Activated CD8-positive, alpha-beta memory T cell treated with anti-CD3 and anti-CD28 coated beads, Interleukin-2, amount 50 U/mL, for 24 hours (primary cell): ENCODE measurements at regions not wholly inside any gene's neighbourhood (a gene's known extent, or its start where the extent isn't known, plus 50 kb on each side); places are given as distances from the start of the nearest gene placed in this dataset.
"Not testable (repeated sequence)": the region's sequence is repeated elsewhere in the genome, so short reads cannot be mapped to it uniquely, and the experiment has no call there.

Source experiments
- DNase-seq: peaks from one replicate; pipeline ENCODE4 v3.0.0-alpha.2; 2020; ENCODE audit errors: extremely low read depth

DNA sequence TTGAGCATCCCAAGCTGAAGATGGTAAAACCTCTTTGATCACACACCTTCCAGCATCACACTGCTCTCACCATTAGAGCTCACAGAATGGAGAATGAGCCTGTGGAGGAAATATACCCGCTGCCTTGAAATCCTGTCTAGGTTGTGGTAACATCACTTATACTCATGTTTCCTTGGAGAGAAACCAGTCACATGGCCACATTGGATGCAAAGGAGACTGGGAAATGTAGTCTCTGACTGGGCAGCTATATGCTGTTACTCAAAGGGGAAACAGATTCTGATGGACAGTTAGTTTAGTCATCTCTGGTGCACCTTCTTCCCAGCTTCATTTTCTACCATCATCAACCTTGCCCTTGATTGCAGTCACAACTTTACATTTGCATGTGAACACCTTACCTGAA is 286.3 kb downstream of the ANKRD50 start:
- DNase-seq = no peak

DNA sequence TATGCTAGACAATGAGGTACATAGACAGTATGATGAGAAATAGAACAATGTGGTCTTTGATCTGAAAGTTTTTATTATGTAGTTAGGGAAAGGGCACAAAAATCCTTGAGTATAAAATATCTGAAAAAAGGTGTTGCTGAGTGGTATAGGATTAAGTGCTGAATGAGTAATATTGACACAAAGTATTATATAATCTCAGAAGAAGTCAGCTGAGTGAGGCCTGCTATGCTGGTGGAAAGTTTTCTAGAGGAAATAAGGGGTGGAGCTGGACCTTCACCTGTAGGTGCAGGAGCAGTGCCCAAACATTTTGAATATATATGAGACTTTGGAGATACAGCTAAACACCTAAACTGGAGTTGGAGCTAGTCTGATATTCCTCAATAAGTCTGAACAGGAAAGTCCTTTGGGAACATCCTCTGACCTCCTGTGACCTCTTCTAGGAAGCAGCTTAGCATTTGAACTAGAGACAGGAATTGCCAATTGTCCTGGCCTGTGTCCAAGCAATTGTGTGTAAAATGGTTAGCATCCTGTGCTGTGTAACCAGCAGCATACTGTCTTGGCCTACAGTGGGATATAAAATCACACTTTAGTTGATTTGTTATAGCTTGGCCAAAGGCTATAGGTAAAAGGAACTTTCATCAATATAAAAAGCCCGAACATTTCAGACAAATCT is 285.3 kb downstream of the ANKRD50 start:
- DNase-seq = no peak

DNA sequence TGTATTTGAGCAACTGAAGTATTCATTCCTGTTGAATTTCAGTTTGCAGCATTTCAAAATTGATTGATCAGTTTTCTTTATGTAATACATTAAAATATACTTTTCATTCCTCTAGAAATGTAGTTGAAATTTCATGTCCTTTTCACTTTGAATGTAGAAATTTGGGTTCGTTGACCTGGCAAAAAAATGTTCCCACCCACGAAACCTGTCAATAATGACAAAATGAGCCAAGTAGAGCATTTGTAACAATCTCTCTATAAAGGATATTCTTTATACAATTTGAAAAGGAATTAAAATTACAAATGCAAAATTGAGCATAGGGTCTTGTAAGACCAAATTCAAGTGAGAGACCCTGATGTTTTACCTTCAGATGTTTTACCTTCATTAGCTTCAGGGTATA is 283.9 kb downstream of the ANKRD50 start:
- DNase-seq = no peak

DNA sequence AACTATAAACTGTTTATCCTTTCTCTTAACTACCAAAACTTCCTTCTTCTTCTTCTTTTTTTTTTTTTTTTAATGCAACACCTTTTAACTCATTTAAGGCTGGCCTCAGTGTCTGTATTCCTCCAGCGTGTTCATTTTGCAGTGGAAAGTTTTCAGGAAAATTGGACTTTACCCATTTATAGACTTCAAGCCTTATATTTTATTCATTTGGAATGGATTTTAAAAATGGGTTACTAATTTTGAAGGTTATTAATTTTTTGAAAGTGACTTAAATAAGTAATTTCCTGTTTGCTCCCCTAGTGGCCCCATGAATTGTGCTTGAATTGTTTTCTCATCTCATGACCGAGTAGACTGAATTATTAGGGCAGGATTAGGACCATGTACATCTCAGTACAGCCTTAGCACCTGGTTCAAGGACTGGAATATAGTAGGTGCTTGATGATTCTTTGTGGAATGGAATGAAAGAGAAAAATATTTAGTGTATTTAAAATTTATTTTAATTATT is 282.7 kb downstream of the ANKRD50 start:
- no peak for DNase-seq

DNA sequence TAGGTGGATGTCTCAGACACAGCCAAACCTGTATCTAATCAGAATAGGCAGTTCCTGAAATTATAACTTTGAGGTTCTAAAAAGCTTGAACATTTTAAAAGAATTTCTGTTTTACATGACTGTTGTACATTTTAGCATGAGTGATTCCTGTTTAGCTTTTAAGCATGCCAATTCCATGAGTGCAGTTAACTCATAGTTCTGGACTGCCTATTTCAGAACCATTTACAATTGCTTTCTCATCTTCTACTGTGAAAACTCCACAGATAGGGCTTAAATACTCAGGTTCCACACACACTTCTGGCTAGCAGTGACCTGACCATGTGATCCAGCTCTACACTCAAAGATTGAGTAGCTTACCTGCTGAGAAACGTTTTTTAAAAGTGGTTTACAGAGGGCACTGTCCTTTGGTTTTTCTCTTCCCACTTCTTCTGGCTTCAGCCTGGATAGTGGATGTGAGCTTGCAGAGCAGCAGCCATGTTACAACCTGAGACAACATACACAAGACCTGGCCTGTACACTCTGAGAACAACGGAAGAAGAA is 280.8 kb downstream of the ANKRD50 start:
- DNase-seq = no peak

DNA sequence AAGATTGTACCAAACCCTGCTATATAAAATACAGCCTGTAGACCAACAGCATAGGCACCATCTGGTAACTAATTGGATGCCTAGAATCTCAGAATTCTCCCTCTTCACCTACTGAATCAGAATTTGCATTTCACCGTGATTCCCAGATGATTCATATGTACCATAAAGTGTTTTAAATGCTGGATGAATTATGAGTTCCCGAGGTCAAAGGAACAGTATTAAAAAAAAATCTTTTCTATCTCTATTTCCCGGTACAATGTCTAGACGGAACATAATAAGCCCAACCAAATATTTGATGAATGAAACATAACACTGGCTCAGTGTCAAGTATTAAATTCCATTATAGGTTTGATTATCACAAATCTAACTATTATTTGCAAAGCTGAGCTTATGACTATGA is 280.0 kb downstream of the ANKRD50 start:
- no peak for DNase-seq

DNA sequence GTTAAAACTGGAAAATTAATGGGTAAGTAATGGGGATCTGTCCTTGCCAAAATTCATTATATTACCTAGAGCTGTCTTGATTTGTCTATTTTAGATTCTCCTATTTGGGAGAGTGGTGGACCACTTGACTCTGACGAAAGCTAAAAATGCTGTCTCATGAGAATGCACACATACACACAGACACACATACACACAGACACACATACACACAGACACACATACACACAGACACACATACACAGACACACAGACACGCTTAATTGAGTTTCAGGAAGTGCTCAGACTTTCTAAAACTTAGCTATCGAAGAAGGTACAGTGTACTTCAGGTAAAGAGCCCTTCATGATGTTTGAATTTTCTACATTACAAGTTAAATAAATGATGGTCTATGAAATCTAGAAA is 279.5 kb downstream of the ANKRD50 start:
- DNase-seq = no peak

DNA sequence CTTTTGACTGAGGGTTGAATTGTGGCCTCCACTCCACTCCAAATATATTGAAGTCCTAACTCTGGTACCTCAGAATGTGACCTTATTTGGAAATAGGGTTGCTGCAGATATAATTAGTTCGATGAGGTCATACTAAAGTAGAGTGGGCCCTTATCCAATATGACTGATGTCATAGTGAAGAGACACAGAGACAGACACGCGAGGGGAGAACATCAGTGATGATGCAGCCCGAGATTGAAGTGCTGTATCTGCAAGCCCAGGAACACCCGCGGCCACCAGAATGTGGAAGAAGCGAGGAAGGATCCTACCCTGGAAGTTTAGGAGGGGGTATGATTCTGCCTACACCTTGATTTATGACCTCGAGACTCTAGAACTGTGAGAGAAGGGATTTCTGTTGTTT is 279.0 kb downstream of the ANKRD50 start:
- no peak for DNase-seq

DNA sequence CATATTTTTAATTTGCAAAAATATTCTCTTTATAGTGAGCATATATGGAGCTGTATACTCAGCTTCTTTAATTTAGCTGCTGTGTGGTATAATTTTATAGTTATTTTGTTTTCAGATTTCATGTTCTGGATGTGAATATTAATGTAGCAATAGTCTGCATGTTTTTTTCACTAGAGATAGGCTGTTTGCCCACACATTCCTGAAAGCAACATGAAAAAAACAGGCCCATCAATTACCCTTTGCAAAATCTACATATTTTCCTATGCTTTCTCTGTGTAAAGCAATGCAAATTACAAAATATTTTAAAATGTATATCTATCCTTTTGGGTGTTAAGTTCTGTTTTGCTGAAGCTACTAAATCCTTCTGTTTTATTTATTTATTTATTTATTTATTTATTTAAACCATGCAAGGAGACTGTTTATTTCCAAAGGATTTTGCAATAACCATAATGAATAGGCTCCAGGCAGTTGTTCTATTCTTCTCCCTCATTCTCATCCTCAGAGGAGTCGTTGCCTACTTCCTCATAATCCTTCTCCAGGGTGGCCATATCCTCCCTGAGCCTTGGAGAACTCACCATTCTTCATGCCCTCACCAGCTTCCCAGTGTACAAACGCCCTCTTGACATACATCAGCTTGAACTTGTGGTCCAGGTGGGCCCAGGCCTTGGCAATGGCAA is 277.1 kb downstream of the ANKRD50 start:
- DNase-seq = no peak

DNA sequence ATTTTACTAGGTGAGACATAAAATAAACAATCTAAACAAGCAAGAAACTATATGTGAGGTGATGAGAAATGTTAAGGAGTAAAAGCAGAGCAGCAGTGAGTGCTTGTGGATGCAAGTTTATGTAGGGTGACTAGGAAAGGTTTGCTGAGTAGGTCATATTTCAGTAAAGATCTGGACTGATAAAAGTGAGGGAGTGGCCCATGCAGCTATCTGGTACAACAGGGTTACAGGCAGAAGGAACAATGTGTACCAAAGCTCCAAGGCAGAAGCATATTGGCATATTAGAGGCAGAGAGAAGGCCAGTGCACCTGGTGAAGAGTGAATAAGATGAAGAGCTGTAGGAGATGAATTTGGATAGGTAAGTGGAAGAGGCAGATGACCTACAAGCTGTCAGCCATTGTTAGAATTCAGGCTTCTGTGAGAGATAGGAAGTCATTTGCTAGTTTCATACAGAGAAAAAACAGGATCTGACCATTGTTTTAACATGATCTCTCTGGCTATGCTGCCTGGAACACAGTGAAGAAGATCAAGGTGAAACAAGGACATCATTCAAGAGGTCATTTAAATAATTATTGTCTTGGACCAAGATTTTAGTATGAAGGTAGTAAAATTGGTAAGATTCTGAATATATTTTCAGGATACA is 274.6 kb downstream of the ANKRD50 start:
- DNase-seq = no peak

DNA sequence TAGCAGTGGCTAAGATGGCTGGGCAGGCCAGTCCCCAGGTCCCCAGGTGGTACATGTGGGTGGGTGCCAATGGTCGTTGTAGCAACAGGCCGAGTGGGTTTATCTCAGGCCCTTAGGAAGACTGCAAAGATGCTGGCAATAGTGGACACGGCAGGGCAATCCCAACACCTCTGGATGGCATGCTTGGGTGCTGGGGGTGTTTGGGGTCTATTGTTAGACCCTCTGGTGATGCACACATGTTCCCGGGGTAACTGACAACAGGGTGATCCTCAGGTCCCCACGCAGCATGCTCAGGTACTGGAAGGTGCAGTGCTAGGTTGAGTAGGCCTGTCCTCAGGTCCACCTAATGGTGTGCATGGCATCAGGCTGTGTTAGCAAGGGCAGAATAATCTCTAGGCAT is 267.5 kb downstream of the ANKRD50 start:
- DNase-seq = no peak

DNA sequence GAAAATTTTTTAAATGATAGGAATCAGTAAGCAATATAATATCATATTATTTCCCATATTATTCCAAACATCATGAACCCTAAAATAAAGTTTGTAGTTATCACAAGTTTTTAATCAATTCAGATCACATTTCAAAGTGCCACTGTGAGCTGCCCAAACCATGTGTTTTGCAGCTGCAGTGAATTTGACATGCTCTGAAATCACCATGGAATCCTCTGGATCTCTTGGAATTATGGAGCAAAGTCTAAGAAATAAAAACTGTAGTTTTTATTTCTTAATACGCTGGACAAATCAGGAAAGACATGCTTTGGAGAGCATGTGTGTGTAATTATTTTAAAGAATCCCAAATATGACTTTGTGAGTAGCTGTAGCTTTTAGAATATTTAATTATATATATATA is 262.7 kb downstream of the ANKRD50 start:
- DNase-seq = no peak

DNA sequence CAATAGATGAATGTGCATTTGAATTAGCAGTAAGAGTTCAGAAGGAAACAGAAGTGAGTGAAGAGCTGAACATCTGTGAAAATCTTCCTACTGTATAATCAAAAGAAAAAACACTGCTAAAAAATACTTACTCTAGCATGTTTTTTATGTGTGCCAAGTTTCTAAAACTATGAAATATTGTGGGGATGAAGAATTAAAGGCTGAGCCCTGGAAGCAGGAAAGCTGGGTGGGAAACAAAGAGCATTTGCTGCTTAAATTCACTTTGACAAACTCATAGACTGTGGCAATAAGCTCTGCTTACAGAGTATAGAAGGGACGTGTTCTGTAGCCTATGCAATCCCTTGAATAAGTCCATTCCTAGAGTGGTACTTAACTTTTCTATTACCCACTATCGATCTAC is 261.7 kb downstream of the ANKRD50 start:
- no peak for DNase-seq

DNA sequence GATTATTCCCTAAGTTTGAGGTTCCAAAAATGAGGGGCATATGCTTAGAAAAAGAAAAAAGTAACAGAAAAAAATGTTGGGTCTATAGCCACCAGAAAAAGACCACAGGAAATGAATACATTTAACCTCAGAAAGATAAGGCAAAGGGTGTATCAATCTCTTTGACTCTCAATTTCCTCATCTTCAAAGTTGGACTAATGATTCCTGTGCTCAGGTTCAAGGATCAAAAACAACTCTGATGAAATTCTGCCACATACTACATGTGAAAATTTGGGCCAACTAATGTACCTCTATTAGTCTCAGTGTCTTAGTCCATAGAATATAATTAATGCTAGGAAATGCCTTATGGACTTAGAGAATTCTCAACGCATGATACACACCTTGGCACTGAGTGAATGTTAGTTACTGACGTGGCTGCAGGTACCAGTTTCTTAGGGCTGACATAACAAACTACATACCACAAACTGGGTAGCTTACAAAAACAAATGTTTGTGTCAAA is 257.7 kb downstream of the ANKRD50 start:
- DNase-seq = no peak

DNA sequence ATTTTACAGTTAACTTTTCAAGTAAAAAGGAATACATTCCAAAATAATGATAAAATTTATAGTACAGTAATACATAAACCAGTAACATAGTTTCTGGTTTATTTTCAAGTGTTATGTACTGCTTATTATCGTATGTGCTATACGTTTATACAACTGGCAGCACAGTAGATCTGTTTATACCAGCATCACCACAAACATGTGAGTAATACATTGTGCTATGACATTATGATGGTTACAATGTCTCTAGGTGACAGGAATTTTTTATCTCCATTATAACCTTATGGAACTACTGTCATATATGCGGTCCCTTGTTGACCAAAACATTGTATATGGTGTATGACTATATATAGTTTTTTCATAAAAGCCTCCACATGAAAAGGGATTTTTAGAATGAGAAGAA is 256.9 kb downstream of the ANKRD50 start:
- no peak for DNase-seq

DNA sequence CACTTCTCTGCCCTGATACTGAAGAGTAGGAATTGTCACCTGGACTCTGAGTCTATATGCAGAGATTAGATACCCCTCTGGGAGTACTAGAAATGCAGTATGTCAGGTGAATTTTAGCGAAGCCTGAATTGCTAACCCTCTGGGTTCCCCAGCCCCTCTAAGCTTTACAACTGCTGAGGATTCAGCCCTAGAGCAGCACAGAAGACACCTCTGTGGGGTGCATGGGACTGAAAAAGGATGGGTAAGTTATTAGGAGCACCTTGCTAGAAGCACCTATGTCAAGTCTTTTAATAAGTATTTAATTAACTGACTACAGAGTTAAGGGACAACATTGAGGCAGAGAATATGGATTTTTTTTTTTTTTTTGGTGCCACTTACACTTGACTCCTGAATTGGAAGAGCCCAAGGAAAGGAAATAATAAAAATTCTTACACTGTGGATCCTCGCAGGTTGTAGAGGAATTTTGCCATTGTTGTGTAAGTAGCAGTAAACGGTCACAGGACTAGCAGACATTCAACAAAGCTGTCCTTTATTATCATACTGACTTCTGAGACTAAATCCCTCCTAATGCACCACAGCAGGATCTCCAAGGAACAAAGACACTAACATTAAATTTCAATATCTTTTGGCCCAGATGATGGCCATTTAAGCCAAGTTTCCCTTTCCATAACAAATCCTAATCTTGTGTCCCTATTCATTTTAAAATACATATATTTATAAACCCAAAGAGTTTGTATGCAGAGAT is 253.2 kb downstream of the ANKRD50 start:
- DNase-seq = no peak

DNA sequence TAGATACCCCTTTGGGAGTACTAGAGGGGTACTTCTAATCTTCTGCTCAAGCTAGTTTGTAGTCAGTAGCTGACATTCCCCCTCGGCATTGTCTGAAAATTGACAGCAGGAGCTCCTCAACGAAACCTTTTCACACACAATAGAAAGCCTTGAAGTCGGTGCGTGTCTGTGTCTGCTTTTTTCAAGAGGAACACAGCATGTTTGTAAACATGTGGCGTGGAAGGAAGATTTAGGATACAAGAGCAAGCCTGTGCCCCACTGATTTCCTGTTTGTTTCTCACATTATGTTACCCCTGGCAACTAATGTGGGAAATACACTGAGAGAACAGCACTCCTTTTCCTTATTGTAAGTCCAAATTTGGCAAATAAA is 252.6 kb downstream of the ANKRD50 start:
- DNase-seq = no peak

DNA sequence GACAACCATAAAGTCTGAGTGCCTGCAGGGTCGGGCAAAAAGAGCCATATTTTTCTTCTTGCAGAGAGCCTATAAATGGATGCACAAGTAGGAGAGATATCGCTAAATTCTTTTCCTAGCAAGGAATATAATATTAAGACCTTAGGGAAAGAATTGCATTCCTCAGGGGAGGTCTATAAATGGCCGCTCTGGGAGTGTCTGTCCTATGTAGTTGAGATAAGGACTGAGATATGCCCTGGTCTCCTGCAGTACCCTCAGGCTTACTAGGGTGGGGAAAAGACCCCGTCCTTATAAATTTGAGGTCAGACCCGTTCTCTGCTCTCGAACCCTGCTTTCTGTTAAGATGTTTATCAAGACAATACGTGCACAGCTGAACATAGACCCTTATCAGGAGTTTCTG is 250.9 kb downstream of the ANKRD50 start:
- DNase-seq = not testable (repeated sequence)

DNA sequence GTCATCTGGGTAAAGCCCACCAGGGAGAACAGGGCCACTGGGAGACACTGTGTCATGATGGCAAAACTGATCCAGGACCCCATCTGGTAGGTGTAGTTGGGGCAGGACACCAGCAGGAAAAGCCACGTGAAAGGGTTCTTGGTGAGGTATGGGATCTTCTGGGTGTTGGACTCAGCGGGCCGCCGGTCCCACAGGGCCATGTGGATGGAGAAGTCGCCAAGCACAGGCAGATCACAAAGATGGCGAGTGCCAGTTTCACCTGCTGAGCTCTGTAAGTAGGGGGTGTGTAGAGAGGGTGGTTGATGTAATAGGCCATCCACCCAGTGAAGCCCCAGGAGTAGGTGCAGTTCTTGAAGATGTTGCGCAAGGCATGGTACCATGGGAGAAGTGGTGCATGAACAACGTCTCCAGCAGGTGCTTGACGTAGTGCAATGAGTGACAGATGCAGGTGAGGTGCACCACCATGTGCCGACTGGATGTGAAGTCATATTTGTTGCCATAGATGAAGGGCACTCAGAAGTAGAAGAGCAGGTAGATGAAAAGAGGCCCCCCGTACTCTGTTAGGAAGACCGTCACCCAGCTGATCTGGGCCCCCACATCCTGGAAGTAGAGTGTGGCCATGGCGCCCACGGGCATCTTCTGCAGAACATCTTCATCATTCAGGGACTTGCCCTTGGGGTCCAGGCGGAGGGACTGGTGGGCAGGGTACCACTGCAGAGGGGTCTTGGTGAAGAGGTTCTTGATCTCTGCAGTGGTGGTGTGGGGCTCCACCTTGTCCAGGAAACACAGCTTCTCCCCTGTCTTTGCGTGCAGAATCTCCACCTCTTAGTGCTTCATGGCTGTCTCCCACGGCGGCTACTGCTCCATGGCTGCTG is 249.3 kb downstream of the ANKRD50 start:
- DNase-seq = no peak

DNA sequence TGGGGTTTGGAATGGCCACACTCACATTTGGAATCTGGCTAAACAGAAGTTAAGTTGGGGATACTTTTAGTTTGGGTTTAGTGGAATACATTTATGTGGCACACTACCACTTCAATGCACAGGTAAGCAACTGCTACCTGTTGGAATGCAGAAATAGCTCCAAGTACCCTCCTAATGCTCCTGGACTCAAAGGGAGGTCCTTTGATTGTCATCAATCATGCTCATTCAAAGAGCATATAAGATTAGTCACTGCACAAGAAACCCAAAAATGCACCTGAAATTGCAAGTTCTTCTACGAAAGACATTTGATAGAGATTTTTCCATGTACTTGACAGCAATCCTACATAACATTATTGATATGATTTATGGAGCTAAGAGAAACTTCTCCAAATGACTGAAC is 247.7 kb downstream of the ANKRD50 start:
- no peak for DNase-seq

DNA sequence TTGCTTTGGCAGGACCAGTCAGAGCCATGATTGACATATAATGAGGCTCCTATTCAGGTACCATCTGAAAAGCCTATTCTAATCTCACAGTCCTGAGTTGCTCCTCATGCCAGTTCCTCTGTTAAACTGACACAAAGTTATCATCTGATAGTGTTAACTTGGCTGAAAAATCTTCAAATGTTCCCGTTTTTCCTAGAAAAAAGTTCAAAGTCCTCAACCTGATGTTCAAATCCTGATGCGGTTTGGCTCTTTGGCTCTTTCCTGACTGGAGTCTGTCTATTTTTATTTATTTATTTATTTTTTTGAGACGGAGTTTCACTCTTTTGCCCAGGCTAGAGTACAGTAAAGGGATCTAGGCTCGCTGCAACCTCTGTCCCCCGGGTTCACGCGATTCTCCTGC is 244.2 kb downstream of the ANKRD50 start:
- DNase-seq = no peak
